GM21825 (cell line): ENCODE measurements at regions not wholly inside any gene's neighbourhood (a gene's known extent, or its start where the extent isn't known, plus 50 kb on each side); places are given as distances from the start of the nearest gene placed in this dataset.

Source experiments
- ATAC-seq: cut with Tn5 transposase; IDR thresholded peaks from one replicate; pipeline ENCODE4 v1.9.1; 2021; ENCODE audit warnings: mild to moderate bottlenecking, moderate library complexity; ENCODE audit not compliant: unreplicated experiment

DNA sequence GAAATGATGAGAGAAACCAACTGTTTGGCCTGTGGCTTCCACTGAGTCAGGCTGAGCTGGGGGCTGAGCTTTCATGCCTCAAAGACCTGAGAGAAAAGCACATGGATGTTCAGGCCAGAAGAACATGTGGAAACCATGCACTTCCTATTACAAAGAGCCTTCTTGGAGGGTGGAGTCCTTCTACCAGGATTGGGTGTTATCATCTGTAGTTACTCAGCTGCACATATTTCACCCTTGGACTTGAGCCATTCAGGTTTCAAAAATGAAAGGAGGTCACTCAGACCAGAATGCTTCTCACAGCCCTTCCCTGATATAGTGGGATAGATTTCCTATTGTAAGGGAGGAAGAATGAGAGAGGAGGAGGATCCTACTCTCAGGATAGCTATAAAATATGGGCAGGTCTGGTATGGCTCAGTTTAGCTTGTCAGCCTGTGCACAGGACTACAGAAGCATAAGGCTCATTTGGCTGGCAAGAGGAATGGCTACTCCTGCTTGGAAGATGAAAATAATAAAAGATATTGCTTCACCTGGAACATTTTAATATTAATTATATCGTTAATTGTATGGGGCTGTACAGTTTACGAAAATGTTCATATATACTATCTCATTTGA lies 173.6 kb upstream of the TMC3 start:
- no peak for ATAC-seq

DNA sequence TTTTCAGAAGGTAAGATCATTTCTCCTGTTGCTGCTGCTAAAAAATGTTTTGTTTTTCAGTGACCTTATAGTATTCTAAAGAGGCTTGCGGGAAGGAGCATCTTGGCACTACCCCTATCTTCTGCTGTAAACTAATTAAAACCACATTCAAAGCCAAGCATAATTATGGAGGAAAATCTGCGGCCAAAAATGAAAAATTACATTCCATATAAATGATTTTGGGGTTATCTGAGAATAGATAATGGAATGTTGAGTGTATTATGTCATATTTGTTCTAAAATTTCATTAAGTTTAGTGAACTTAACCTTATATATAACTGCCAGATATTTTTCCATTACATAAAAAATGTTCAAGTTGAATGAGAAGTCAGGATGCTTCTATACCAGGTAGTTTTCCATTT lies 170.4 kb upstream of the TMC3 start:
- ATAC-seq = no peak

DNA sequence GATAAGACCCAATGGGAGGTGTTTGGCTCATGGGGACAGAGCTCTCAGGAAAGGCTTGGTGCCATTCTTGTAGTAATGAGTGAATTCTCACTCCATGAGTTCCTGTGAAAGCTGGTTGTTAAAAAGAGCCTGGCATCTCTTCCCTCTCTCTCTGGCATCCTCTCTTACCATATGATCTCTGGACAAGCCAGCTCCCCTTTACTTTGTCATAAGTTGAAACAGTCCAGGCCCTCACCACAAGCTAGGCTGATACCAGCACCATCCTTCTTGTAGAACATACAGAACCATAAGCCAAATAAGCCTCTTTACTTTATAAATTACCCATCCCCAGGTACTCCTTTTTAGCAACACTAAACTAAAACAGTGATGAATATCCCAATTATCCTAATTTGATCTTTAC lies 166.9 kb upstream of the TMC3 start:
- no peak for ATAC-seq

DNA sequence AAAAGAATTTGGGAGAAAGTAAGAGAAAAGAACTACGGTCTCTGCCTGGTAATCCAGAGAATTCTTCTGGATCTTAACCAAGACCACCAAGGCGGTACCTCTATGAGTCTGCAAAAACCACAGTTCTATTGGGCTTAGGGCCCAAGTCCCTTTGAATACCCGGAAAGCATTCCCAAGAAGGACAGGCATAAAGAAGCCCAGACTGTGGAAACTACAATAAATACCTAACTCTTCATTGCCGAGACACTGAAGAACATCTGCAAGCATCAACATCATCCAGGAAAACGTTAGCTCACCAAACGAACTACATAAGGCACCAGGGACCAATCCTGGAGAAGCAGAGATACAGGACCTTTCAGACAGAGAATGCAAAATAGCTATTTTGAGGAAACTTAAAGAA lies 162.3 kb upstream of the TMC3 start:
- ATAC-seq = no peak

DNA sequence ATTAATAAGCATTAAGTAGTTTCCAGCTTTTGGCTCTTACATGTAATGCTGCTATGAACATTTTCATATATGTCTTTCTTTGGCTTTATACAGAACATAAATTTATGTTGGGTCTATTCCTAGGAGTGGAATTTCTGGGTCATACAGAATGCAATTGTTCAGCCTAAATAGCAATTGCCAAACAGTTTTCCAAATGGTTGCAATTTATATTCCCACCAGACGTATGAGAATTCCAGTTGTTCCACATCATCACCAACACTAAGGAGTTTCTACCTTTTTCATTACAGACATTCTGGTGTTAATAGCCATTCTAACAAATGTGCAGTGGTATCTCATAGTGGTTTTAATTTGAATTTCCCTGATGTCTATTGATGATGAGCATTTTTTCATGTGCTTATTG lies 160.1 kb upstream of the TMC3 start:
- no peak for ATAC-seq

DNA sequence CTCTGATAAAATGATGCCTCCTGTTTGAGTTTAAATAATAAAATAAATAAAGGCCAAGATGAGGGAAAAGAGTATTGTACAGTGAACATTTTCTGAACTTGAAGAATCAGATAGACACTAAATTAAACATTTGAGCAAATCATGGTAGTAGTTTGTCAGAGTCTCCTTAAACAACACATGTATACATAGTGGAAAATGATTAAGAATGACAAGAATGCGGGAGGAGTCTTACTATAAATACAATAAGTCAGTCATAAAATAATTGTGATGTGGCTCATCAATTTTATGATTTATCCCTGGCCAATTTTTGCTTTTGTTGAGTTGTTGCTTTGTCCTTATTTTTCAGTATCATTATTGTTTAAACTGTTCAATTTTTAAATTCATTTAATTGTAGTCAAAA lies 158.0 kb upstream of the TMC3 start:
- no peak for ATAC-seq

DNA sequence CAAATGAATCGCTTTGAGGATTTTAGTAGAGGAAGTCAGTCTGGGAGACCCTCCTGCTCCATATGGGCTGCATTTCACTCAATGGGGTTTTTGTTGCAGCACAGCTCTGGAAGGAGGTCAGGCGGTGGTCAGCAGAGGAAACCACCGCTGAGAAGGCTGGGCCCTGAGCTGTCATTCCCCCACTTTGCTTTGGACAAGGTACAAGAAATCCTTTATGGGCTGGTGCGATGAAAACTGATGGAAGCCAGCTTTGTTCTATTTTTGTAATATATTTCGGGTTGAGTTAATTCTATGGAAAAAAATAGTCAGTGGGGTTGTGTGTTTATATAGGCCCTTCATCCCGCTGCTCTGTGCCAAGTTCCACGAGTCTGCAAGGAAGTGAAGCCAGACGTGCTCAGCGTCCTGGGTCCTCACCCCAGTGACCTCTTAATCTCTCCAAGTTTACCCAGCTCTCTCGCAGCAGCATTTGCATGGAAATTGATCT lies 157.1 kb upstream of the TMC3 start:
- no peak for ATAC-seq

DNA sequence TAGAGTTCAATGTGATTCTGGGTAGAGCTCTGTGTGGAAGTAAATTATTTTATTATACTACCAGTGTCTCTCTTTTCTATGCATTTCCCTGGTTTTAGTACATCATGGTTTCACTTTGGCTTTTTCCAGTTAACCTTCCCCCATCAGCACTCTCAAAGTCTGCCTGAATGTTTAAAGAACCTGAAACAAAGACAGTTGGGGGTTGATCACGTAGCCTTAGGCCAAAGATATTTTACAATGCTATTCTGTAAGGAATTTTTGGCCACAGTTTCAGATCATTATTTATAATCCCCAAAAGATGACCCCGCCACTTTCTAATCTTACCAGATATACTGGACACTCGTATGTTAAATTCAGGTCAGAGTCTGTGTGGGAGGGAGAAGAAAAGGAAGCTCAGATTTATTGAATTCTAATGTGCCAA lies 156.3 kb upstream of the TMC3 start:
- ATAC-seq = no peak

DNA sequence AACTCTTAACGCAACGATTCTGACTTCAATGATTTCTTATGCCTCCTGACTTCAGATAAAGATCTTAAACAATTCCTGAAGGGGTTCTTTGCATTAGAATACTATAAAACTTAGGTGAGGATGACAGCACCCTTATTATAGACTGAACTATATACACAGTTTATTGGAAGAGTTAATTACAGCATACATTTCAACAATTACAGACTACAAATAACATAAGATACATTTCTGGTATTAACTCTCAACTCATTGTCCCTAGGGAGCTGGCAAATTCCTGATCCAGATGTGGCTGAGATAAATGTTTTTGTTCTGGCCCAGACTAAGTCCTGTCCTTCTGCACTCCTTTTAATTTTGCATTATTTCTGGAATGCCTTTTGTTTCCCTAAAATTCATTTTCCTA lies 155.5 kb upstream of the TMC3 start:
- ATAC-seq = no peak

DNA sequence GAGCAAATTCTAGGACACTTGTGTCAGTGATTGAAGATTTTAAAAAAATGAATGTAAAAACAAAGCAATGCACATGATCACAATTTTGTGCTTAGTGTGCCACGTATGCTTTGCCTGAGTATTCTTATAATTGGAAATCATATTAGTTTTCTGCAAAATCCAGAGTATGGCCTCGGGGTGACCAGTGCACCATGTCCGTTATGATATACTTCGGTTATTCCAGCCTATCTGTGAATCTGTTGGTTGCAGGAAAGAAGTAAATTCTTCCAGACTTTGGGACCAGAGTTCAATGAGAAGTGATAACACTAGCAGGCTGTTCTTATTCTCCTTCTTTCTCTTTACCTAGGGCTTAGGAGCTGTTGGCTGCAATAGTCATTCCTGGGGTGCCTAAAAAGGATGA lies 152.0 kb upstream of the TMC3 start:
- no peak for ATAC-seq

DNA sequence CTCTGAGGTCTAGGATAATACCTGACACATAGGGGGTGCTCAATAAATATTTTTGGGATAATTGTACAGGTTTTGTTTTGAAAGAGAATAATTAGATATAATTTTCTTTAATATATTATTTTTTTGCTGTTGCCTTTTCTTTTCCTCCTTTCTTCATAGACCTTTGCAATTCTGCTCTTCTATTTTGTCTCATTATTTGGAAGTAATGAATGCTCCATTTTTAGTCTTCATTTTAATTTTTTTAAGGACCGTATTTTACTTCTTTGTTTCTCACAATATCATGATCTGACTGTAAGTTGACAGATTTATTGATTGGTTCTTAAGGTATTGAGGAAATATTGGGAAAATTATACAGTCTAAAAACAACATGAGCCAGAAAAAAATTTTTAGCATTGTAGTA lies 150.5 kb upstream of the TMC3 start:
- ATAC-seq = no peak

DNA sequence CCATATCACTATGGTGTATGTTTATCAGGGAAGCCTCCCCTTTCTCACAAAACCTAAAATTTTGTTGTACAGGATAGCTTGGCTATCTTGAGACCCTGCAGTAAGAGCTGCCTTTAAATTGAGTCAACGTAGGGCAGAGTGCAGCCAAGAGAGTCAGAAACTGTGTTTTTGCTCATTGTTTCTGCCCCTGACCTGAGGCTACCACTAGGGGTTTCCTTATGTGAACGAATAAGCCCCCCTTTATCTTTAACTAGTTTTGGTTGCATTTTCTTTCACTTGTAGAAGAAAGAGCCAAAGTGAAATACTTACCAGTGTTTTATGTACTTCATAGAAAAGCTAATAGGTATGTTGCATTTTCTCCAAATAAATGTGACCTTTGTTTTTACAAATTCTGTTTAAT lies 149.9 kb upstream of the TMC3 start:
- no peak for ATAC-seq

DNA sequence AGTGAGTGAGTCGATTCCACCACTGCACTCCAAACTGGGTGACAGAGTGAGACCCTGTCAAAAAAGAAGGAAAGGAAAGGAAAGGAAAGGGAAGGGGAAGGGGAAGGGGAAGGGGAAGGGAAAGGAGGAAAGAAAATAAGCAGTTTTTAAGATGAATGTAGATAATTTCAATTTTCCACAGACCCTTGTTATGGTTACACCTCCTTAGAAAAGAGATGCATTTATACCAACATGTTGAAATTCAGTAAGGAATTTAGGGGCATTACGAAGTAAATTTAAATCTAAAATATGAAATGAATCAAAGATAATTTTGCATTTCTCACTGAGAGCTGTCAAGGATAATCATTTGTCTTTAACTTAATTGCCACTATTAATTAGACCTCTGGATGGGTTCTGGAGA lies 146.5 kb upstream of the TMC3 start:
- no peak for ATAC-seq

DNA sequence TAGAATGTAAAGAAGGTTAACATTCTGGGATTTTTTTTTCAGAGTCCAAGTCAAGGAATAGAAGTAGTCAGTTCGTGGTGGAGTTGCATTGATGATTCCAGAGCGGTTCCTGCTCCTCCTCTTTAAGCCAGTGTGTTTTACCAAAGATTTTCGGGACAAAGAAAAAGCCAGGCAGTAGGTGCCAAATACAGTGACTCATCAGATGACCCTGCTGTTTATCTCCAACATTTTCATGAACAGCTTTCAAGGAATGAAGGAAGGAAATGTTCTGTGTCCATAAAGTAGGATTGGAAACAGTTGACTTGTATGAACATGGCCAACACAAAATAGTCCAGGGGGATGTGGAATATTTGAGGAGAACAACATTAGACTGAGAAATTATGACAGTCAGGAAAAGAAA lies 142.4 kb upstream of the TMC3 start:
- no peak for ATAC-seq

DNA sequence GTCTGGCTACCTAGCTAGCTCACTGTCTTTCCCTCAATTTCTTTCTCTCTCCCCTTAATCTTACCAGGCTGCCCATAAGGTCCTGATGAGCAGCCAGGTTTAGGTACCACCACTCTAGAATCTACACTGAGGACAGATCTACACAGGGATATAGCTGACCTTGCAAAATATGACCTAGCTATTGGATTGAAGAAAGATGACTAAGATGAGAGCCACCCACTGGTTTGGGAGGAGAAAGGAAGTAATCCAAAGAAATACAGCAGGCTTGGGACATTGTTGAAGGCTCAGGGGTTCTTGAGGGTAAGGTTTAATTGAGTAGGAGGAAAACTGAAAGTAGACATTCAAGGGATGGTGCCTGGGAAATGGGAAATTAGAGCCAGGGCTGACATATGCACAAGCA lies 142.0 kb upstream of the TMC3 start:
- no peak for ATAC-seq

DNA sequence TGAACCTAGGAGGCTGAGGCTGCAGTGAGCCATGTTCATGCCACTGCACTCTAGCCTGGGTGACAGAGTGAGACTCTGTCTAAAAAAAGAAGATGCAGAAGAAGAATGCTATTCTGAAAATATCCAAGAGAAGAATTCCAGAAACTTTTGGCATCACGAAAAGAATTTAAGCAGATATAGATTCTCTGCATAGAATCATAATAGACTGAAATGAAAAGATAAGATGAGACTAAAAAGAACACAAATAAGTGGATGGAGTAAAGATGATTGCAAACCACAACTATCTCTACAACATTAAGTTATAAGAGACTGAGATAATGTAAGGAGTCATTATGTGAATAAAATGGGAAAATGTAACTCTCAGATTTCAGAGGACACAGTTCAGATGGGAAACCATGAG lies 140.7 kb upstream of the TMC3 start:
- ATAC-seq = no peak

DNA sequence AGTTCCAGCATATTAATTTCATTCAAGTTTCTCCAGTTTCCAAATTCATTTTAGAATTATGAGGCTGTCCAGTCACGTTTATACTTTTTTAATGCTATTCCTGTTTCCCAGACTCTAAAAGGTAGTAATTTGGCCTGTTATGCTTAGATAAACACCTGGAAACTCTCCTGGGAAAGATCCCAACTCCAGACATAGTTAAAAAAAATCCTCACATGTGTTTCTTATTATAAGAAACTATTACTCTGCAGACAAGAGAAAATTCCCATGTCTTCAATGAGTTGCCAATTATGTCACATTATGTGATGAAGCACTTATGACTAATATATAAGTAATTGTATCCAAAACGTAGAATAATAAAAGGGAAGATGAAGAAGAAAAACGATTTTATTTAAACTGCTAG lies 137.1 kb upstream of the TMC3 start:
- ATAC-seq = no peak

DNA sequence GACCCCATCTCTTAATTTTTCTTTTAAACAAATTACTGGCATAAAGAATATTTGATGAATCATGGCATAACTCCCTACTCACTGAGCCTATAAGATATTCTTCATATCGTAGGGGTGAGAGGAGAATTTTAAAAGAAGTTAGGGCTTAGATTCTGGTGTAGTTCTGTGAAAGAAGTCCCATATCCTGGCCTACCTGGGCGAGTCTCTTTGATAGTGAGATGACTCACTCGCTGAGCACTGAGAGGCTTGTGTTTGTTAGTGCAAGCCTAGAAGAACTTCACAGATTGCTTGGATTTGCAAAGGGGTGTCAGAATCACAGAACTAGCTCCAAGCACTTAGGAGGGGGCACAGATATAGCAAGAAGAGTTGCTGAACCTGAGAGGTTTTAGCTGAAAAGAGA lies 133.8 kb upstream of the TMC3 start:
- ATAC-seq = no peak

DNA sequence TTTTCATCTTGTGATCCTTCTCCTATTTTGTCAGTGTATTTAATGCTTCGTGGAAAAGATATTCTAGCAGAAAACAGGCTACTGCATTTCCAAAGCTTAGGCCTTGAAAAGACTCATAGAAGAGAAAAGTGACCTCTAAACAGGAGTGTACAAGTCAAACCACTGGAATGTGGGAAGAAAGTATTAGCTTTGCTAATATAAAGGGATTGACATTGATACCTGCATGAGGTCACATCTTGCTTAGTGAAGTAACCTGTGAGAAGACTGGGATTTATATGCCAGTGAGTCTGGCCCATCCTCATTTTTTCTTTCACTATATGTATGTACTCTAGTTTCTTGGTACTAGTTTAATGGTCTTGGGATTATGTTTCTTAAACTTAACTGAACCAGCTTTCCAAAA lies 132.9 kb upstream of the TMC3 start:
- no peak for ATAC-seq

DNA sequence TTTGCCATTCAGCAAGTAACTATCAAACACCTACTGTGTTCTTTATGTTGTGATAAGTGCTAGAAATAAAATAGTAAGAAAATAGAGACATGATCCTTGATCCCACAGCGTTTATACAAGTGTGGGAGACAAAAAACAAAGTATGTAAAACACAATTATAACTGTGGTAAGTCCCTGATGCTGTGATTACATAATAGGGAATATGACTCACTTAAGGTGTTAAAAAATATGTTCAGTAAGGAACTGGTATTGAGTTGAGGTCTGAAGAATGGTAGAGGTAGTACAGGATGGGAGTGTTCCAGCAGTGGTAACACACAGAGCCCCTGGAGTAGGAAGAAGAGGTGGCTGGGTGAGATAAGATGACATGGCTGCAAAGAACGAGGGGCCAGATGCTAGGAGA lies 132.1 kb upstream of the TMC3 start:
- no peak for ATAC-seq

DNA sequence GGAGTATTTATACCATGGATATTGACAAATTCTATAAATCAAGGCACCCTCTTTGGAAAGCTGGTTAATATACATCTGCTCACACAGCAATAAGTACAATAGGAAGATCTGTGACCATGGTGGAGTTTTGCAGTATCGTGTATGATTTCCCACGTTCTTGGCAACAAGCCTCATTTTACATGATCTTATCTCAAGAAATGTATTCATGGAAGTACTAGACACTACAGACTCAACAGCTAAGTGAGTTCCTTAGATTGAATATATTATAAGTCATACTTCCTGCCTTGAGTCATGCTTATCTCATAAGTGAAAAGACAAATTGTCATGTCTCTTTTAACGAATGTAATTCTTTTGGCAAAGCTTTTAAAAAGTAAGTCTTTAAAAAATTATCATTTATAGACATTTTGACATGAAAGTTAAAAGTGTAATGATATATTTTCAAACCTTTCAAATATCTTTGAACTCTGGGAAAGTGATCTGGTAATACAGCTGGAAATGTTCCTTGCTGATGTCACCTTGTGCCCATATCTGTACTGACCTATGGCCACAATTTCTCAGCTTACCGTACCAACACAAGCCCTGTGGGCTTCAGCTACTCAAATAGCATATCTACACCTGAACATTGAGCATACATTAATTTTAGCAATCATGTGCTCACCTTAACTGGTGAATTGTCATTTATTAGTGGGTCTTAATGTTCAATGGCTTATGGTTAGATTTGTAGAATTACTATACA lies 130.3 kb upstream of the TMC3 start:
- no peak for ATAC-seq

DNA sequence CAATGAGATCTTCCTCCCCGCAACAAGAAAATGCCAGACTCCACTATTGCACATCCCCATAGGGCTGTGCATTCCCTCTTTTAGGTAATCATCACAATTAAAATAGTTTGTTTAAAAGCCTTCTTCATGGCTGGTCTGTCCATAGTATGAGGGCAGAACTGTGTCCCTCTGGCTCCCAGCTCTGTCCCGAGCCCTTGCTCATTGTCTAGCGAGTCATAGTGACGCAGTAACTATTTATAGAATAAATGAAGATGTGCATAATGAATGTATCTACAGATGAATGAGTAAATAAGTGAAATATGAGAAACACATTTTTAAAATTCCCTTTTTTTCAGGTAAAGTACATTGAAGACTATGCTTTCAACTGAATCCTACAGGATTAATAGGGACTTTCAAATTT lies 128.4 kb upstream of the TMC3 start:
- ATAC-seq = no peak

DNA sequence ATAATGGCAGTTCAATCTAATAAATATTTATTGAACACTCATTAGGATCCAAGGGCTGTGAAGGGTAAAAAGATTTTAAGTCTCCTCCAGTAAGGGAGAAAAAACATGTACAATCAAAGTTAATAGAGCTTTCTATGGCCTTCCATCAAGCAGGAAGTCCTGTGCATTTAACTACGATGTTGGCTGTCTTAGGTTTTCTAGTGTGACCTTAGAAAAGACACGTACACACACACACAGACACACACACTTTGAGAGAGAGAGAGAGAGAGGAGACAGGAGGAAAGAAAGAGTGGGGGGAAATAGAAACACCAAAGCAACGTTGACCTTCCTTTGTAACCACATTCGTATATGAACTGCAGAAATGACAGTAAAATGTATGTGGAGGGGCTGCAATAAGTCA lies 126.1 kb upstream of the TMC3 start:
- no peak for ATAC-seq
